ENCODE measurements at regions not wholly inside any gene's neighbourhood (a gene's known extent, or its start where the extent isn't known, plus 50 kb on each side); places are given as distances from the start of the nearest gene placed in this dataset.

DNA sequence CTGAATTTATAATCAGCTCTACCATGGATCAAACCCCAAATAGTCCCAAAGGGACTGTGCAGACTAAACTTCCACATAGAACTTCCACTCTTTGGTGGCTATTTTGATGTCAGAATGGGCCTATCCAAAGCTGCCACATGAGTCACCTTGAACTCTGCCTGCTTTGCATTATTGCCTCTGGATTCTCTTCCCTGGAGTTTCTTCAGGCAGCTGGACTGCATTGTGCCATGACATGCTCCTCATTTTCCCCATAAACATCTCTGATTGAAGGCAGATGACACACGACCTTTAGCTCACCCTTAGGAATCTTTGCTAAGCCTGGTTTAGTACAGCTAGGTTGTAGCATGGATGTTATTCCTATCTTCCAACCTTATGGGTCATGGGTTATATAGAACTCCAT lies 251.7 kb downstream of the FZD1 start:
- no peak overlapping the region for H3K4me3 ChIP-seq (ENCODE audit: low read depth, low read length)
- no peak for DNase-seq (ENCODE audit: low read depth)
- TF ChIP-seq, protein P1, sequence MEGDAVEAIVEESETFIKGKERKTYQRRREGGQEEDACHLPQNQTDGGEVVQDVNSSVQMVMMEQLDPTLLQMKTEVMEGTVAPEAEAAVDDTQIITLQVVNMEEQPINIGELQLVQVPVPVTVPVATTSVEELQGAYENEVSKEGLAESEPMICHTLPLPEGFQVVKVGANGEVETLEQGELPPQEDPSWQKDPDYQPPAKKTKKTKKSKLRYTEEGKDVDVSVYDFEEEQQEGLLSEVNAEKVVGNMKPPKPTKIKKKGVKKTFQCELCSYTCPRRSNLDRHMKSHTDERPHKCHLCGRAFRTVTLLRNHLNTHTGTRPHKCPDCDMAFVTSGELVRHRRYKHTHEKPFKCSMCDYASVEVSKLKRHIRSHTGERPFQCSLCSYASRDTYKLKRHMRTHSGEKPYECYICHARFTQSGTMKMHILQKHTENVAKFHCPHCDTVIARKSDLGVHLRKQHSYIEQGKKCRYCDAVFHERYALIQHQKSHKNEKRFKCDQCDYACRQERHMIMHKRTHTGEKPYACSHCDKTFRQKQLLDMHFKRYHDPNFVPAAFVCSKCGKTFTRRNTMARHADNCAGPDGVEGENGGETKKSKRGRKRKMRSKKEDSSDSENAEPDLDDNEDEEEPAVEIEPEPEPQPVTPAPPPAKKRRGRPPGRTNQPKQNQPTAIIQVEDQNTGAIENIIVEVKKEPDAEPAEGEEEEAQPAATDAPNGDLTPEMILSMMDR (IDR thresholded peaks at IDR 0.05; ENCODE audit: control insufficient read depth, extremely low read depth, insufficient read depth), result no peak

GRCh38 chr7:91517201-91517785 lies 253.1 kb downstream of the FZD1 start:
- no peak for DNase-seq (ENCODE audit: low read depth)
- TF ChIP-seq, protein P1 (IDR thresholded peaks at IDR 0.05; ENCODE audit: control insufficient read depth, extremely low read depth, insufficient read depth), result no peak
- no peak overlapping the region for H3K4me3 ChIP-seq (ENCODE audit: low read depth, low read length)

DNA sequence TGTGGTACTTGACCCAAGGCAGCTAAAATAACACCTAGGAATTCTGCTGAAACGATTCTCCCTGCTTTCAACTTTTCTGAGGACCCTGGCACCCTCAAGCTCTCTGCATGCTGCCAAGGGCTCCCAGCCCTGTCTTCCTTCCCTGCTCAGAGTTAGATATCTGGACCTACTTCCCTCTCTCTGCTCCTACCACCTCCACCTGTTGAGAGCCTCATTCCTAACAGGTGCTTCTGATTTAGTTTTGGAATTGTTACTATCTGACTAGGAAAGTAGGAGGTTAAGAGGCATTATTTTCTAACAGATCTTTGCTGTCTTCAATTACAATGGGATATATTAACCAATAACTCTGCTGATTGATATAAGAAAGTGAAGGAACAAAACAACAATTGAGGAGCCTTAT lies 253.8 kb downstream of the FZD1 start:
- DNase-seq (ENCODE audit: low read depth), result no peak
- H3K4me3 ChIP-seq (ENCODE audit: low read depth, low read length), result no peak overlapping the region
- TF ChIP-seq, protein P1 (IDR thresholded peaks at IDR 0.05; ENCODE audit: control insufficient read depth, extremely low read depth, insufficient read depth), result no peak

GRCh38 chr7:91519241-91520158 lies 255.3 kb downstream of the FZD1 start:
- TF ChIP-seq, protein P1 (IDR thresholded peaks at IDR 0.05; ENCODE audit: control insufficient read depth, extremely low read depth, insufficient read depth), result no peak
- DNase-seq (ENCODE audit: low read depth), result no peak

DNA sequence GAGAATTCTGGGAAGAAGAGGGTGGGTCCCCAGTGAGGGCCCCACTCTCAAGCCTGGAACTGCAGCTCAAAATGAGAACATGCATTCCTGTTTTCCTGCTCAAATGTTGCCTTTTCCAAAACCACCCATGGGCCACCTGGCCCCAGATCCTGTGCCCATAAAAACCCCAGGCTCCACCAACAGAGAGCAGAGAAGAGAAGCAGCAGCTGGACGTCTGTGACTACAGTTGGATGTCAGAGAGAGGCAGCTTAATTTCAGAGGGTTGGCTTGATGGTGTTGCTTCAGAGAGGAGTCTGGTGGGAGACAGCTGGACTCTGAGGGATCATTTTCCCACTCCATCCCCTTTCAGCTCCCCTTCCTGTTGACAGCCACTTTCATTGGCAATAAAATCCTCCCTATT lies 256.4 kb downstream of the FZD1 start:
- TF ChIP-seq, protein P1 (IDR thresholded peaks at IDR 0.05; ENCODE audit: control insufficient read depth, extremely low read depth, insufficient read depth), result no peak
- no peak overlapping the region for H3K4me3 ChIP-seq (ENCODE audit: low read depth, low read length)
- DNase-seq (ENCODE audit: low read depth), result no peak

More at GRCh38 chr7:91519241-91520158, 255.3 kb downstream of the FZD1 start:
- H3K4me3 ChIP-seq (ENCODE audit: low read depth, low read length), result no peak overlapping the region

GRCh38 chr7:91526404-91526803 lies 262.2 kb downstream of the FZD1 start:
- DNase-seq (ENCODE audit: low read depth), result no peak
- TF ChIP-seq, protein P1 (IDR thresholded peaks at IDR 0.05; ENCODE audit: control insufficient read depth, extremely low read depth, insufficient read depth), result no peak
- H3K4me3 ChIP-seq (ENCODE audit: low read depth, low read length), result no peak overlapping the region

All from LNCaP clone FGC (cell line).